SIG-M5 (cell line): ENCODE measurements at regions not wholly inside any gene's neighbourhood (a gene's known extent, or its start where the extent isn't known, plus 50 kb on each side); places are given as distances from the start of the nearest gene placed in this dataset.

Source experiments
- DNase-seq: peaks from one replicate; lab custom pipeline; 2025; lab: John Stamatoyannopoulos, UW

DNA sequence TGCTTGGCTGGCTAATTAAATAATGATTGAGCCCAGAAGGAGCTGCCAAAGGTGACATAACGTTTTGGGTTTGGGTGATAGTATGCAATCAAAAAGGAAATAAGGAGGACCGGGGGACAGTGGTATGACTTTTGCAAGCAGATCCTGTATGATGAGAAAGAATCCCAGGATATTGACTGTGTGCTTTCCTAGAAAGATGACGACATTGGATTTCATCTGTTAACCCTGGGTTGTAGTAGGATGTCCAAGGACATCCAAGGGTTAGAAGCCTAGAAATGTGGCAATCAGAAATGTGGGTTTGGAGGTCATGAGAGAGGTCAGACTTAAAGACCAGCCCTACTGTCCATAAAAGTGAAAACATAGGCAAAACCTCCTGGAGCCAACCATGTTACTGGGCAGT is 50.3 kb upstream of the HMHB1 start:
- no peak for DNase-seq

DNA sequence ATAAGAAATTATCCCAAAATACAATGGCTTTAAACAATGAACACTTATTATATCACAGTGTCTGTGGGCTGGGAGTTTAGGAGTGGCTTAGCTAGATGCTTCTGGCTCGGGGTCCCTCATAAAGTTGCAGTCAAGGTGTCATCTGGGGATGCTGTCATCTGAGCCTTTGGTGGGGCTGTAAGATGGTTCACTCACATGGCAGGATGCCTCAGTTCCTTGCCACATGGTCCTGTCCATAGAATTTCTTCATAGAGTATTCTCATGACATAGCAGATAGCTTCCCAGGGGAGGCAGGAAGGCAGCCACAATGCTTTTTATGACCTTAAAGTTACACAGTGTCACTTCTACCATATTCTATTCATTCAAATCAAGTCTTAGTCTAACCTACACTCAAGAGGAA is 51.2 kb upstream of the HMHB1 start:
- DNase-seq = no peak

GRCh38 chr5:143760131-143760505 is 51.8 kb upstream of the HMHB1 start:
- no peak for DNase-seq

- no peak for DNase-seq
Measured at GRCh38 chr5:143759396-143760130, 52.4 kb upstream of the HMHB1 start.

- no peak for DNase-seq
Measured at GRCh38 chr5:143758750-143759149, 53.2 kb upstream of the HMHB1 start.

GRCh38 chr5:143758015-143758414 is 53.9 kb upstream of the HMHB1 start:
- no peak for DNase-seq

DNA sequence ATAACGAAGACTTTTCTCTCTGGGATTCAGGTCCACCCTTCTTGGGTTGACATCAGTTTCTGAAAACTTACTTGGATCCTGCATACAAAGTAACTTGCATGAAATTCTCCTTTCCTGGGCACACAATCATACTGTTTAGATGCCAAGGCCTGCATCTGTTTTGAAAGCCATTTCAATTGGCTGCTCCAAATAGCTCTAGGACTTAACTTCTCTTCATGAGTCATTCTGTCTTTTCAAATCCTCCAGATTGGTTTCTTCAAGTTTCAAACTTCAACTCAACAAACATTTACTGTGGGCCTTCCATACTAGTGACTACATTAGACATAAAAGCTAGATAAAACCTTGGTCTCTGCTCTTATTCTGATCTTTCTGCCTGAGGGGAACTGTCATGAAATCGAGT is 54.8 kb upstream of the HMHB1 start:
- DNase-seq = no peak

GRCh38 chr5:143755966-143756365 is 56.0 kb upstream of the HMHB1 start:
- no peak for DNase-seq

DNA sequence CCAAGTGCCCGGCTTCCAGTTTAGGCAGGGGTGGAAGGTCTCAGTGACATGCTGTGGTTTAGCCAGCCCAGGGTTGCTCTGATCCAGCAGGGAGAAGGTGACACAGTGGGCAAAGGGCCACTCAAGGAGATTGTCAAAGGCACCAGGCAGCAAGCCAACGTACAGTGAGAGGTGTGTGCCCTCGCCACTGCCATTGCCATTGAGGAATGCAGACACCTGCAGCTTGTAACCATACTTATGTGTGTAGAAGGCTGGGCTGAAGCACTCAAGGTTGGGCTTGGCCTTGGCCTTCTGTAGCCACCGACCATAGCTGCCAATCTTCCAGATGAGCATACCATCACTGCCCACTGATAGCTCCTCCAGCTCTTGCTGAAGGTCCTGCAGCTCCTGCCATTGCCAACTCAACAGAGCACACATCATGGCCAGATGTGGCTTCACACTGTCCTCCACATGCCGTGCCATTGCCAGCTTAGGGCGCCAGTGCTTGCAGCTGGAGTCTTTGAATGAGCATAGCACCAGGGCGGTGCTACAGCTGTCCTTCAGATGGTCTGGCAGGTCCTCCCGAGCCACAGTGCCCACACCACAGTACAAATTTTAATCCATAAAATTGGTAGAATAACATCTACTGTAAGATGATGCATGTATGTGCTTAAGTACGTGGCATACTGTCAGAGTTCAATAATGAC is 59.7 kb upstream of the HMHB1 start:
- DNase-seq = no peak

DNA sequence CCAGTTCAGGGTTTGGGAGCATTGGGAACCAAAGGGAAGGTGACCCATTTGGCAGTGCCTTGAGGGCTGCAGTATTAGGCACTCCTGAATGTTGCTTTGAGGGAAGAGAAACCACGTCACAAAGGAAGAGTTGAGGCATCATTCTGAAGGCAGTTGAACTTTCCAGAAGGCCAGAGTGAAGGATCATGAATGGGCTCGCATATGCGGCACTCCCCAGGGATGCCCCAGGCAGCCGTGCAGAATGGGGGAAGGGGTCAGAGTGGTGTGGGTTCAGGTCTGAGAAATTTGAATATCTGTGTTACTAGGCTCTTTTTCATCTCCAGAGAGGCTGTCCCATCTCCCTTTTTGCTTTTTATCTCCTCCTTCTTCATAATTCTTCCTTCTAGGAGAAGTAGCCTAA is 60.6 kb upstream of the HMHB1 start:
- no peak for DNase-seq

GRCh38 chr5:143749581-143750205 is 62.3 kb upstream of the HMHB1 start:
- no peak for DNase-seq

DNA sequence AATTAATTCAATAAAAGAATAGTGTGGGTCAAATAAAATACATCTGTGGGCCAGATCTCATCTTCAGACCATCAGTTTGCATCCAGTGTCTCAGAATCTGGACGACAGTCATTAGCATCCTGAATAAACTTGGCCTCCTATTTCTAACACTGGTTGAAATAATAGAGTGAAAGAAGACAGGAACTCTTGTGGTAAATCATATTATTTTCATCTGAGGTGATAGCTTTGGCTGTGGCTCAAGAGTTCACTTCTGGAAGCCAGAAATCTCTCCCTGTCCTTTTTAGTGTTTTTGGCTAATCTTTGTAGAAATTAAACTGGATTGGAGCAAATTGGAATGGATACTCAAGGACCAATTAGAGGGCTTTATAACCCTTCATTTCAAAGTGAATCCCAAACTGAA is 63.4 kb upstream of the HMHB1 start:
- no peak for DNase-seq

- DNase-seq = no peak
Measured at GRCh38 chr5:143742951-143743350, 69.0 kb upstream of the HMHB1 start.

DNA sequence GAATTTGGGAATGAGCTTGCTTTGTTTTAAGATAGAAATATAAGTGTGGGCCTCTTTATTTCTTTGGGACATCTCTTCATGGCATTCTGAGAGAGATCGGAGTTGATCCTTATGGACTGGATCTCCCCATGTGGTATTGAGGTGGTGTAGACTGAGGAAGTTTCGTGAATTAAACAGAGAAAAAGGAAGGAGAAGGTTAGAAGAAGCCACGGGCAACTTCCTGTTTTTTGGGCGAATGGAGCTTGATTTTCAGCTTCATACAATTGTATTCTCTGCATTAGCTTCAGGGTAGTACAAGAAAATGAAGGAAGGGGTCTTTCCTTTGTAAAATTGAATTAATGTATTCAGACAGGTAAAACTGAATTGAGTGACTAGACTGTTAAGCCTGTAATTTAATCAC is 70.5 kb upstream of the HMHB1 start:
- no peak for DNase-seq

DNA sequence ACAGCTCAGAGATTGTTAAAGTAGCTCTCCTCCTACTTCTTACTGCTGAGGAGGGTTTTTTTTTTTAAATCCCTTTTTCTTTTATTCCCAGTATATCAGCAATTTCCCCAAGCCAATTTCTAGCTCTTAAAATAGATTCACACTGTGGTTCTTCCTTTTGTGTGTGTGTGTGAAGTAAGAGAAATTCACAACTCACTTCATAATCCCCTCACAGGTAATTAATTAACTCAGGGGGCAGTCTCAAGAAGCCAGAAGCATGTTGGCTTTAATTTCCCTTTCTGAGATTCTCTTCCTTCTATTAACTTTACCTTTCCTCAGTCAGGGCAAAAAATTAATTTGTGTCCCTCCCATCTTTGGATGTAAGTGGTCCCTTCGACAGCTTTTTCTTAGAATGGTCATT is 71.0 kb upstream of the HMHB1 start:
- no peak for DNase-seq

- no peak for DNase-seq
Measured at GRCh38 chr5:143739746-143740145, 72.2 kb upstream of the HMHB1 start.

- DNase-seq = no peak
Measured at GRCh38 chr5:143738417-143739401, 73.3 kb upstream of the HMHB1 start.

DNA sequence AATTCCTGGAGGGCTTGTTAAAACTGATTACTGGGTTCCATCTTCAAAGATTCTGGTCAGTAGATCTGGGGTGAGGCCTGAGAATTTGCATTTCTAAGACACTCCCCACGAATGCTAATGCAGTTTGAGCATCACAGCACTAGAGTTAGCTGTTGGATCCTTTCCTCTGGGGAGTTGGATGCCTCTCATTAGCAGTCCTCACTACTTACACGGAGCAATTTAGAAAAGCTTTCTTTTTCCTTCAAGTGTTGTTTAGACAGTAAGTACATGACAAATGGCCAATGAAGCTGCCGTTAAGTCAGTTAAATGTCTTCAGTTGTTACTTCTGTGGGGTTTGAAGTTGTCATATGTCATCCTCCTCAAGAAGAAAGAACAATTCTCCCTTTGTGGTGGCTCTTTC is 74.9 kb upstream of the HMHB1 start:
- no peak for DNase-seq

GRCh38 chr5:143734456-143734780 is 77.5 kb upstream of the HMHB1 start:
- no peak for DNase-seq

GRCh38 chr5:143733665-143734455 is 78.1 kb upstream of the HMHB1 start:
- DNase-seq = no peak

- DNase-seq = no peak
Measured at GRCh38 chr5:143732402-143732801, 79.6 kb upstream of the HMHB1 start.
